ENCODE measurements at regions not wholly inside any gene's neighbourhood (a gene's known extent, or its start where the extent isn't known, plus 50 kb on each side); places are given as distances from the start of the nearest gene placed in this dataset.
"Not testable (repeated sequence)": the region's sequence is repeated elsewhere in the genome, so short reads cannot be mapped to it uniquely, and the experiment has no call there.

GRCh38 chr11:33977676-33978075, 73.9 kb upstream of the CAPRIN1 start:
- H3K27me3 ChIP-seq (ENCODE audit: insufficient read depth, low read length): peaks cover 8% of the 10 kb centered on the region
- no peak overlapping the region for H2AFZ ChIP-seq (ENCODE audit: low read depth, low read length)
- no peaks in the 10 kb centered on the region for H4K20me1 ChIP-seq (ENCODE audit: insufficient read depth, low read length)
- H3K4me2 ChIP-seq (ENCODE audit: low read length): no peak overlapping the region
- no peaks in the 10 kb centered on the region for H3K36me3 ChIP-seq (ENCODE audit: insufficient read depth, low read length)
- no peak for DNase-seq (ENCODE audit: low read depth)
- Mint-ChIP-seq H3K27me3 (ENCODE audit: low read depth, unreplicated experiment) (peaks cover 13% of the 10 kb centered on the region), H3K4me1 (ENCODE audit: low read depth, unreplicated experiment) (no peaks in the 10 kb centered on the region), H3K4me3 (ENCODE audit: unreplicated experiment) (no peak overlapping the region), H3K27ac (ENCODE audit: unreplicated experiment) (no peak overlapping the region), H3K9me3 (ENCODE audit: unreplicated experiment) (no peaks in the 10 kb centered on the region), H3K36me3 (ENCODE audit: low read depth, unreplicated experiment) (no peaks in the 10 kb centered on the region)
- H3K27ac ChIP-seq (ENCODE audit: low read depth, low read length): no peak overlapping the region
- H3K79me2 ChIP-seq (ENCODE audit: insufficient read depth, low read length): no peaks in the 10 kb centered on the region
- H3K9me3 ChIP-seq (ENCODE audit: insufficient read depth, low read depth, low read length): no peaks in the 10 kb centered on the region
- no peaks in the 10 kb centered on the region for H3K4me1 ChIP-seq (ENCODE audit: insufficient read depth, low read length)
- no peak overlapping the region for H3K9ac ChIP-seq (ENCODE audit: low read length)
- no peak for TF ChIP-seq CTCF (IDR thresholded peaks at IDR 0.05; ENCODE audit: insufficient read depth, low read depth, low read length)
- no peak for TF ChIP-seq EZH2 (IDR thresholded peaks at IDR 0.05; ENCODE audit: insufficient read depth, low read length)
- FAIRE-seq: no peak
- H3K4me3 ChIP-seq (ENCODE audit: insufficient read depth, low read depth, low read length): no peak overlapping the region

GRCh38 chr11:33976495-33977199, 74.9 kb upstream of the CAPRIN1 start:
- no peak for FAIRE-seq
- Histone ChIP-seq H3K27me3 (ENCODE audit: insufficient read depth, low read length) (peaks cover 8% of the 10 kb centered on the region), H3K9me3 (ENCODE audit: insufficient read depth, low read depth, low read length) (no peaks in the 10 kb centered on the region), H3K79me2 (ENCODE audit: insufficient read depth, low read length) (no peaks in the 10 kb centered on the region), H3K4me2 (ENCODE audit: low read length) (no peak overlapping the region), H3K9ac (ENCODE audit: low read length) (no peak overlapping the region), H3K36me3 (ENCODE audit: insufficient read depth, low read length) (no peaks in the 10 kb centered on the region), H3K27ac (ENCODE audit: low read depth, low read length) (no peak overlapping the region), H4K20me1 (ENCODE audit: insufficient read depth, low read length) (no peaks in the 10 kb centered on the region), H3K4me3 (ENCODE audit: insufficient read depth, low read depth, low read length) (no peak overlapping the region), H2AFZ (ENCODE audit: low read depth, low read length) (no peak overlapping the region), H3K4me1 (ENCODE audit: insufficient read depth, low read length) (no peaks in the 10 kb centered on the region)
- H3K36me3 Mint-ChIP-seq (ENCODE audit: low read depth, unreplicated experiment): no peaks in the 10 kb centered on the region
- no peak for TF ChIP-seq CTCF (IDR thresholded peaks at IDR 0.05; ENCODE audit: insufficient read depth, low read depth, low read length)
- no peak for TF ChIP-seq EZH2 (IDR thresholded peaks at IDR 0.05; ENCODE audit: insufficient read depth, low read length)
- H3K4me3 Mint-ChIP-seq (ENCODE audit: unreplicated experiment): no peak overlapping the region
- no peaks in the 10 kb centered on the region for H3K9me3 Mint-ChIP-seq (ENCODE audit: unreplicated experiment)
- no peak overlapping the region for H3K27ac Mint-ChIP-seq (ENCODE audit: unreplicated experiment)
- H3K4me1 Mint-ChIP-seq (ENCODE audit: low read depth, unreplicated experiment): no peaks in the 10 kb centered on the region
- DNase-seq (ENCODE audit: low read depth): peak; percentile 26
- H3K27me3 Mint-ChIP-seq (ENCODE audit: low read depth, unreplicated experiment): peaks cover 13% of the 10 kb centered on the region

DNA sequence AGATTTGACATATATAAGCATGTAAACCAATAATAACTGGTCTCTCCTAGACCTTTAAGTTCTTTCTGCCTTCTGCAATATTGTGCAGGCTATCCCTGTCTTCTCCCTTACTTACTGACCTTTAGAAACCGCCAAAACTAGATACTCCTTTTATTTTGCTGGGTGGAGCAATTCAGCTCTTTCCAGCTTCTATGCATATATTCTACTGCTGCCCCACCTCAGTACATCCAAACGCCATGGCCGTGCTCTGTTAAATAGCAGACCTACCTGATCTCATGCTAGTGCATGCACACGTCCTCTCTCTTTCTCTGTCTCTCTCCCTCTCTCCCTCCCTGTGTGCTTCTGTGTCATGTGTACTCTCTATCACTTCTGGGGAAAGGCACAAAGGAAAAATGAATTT, 76.7 kb upstream of the CAPRIN1 start:
- Mint-ChIP-seq H3K4me1 (ENCODE audit: low read depth, unreplicated experiment) (no peaks in the 10 kb centered on the region), H3K27me3 (ENCODE audit: low read depth, unreplicated experiment) (peaks cover 13% of the 10 kb centered on the region), H3K27ac (ENCODE audit: unreplicated experiment) (no peak overlapping the region), H3K4me3 (ENCODE audit: unreplicated experiment) (no peak overlapping the region), H3K36me3 (ENCODE audit: low read depth, unreplicated experiment) (no peaks in the 10 kb centered on the region), H3K9me3 (ENCODE audit: unreplicated experiment) (no peaks in the 10 kb centered on the region)
- no peak overlapping the region for H2AFZ ChIP-seq (ENCODE audit: low read depth, low read length)
- H3K36me3 ChIP-seq (ENCODE audit: insufficient read depth, low read length): no peaks in the 10 kb centered on the region
- H3K4me1 ChIP-seq (ENCODE audit: insufficient read depth, low read length): no peaks in the 10 kb centered on the region
- no peak overlapping the region for H3K27ac ChIP-seq (ENCODE audit: low read depth, low read length)
- FAIRE-seq (no peak), DNase-seq (ENCODE audit: low read depth) (no peak)
- H3K9me3 ChIP-seq (ENCODE audit: insufficient read depth, low read depth, low read length): no peaks in the 10 kb centered on the region
- no peaks in the 10 kb centered on the region for H3K27me3 ChIP-seq (ENCODE audit: insufficient read depth, low read length)
- no peak overlapping the region for H3K4me3 ChIP-seq (ENCODE audit: insufficient read depth, low read depth, low read length)
- H3K9ac ChIP-seq (ENCODE audit: low read length): no peak overlapping the region
- TF ChIP-seq EZH2 (IDR thresholded peaks at IDR 0.05; ENCODE audit: insufficient read depth, low read length) (no peak), CTCF (IDR thresholded peaks at IDR 0.05; ENCODE audit: insufficient read depth, low read depth, low read length) (no peak)
- H3K79me2 ChIP-seq (ENCODE audit: insufficient read depth, low read length): no peaks in the 10 kb centered on the region
- H3K4me2 ChIP-seq (ENCODE audit: low read length): no peak overlapping the region
- no peaks in the 10 kb centered on the region for H4K20me1 ChIP-seq (ENCODE audit: insufficient read depth, low read length)

GRCh38 chr11:33971530-33971929, 79.7 kb upstream of the LMO2 start:
- H3K36me3 Mint-ChIP-seq (ENCODE audit: low read depth, unreplicated experiment); H3K27me3 ChIP-seq (ENCODE audit: insufficient read depth, low read length); H3K27ac ChIP-seq (ENCODE audit: low read depth, low read length); FAIRE-seq; H3K4me1 ChIP-seq (ENCODE audit: insufficient read depth, low read length); H3K9me3 ChIP-seq (ENCODE audit: insufficient read depth, low read depth, low read length); H3K9me3 Mint-ChIP-seq (ENCODE audit: unreplicated experiment); H3K4me3 ChIP-seq (ENCODE audit: insufficient read depth, low read depth, low read length); H3K27ac Mint-ChIP-seq (ENCODE audit: unreplicated experiment); H3K36me3 ChIP-seq (ENCODE audit: insufficient read depth, low read length); H3K9ac ChIP-seq (ENCODE audit: low read length); H3K4me3 Mint-ChIP-seq (ENCODE audit: unreplicated experiment); H3K4me1 Mint-ChIP-seq (ENCODE audit: low read depth, unreplicated experiment); H4K20me1 ChIP-seq (ENCODE audit: insufficient read depth, low read length); H3K79me2 ChIP-seq (ENCODE audit: insufficient read depth, low read length); H3K4me2 ChIP-seq (ENCODE audit: low read length); DNase-seq (ENCODE audit: low read depth): not testable (repeated sequence)
- peak overlapping the region; percentile 38 for H2AFZ ChIP-seq (ENCODE audit: low read depth, low read length)
- peaks cover 23% of the 10 kb centered on the region for H3K27me3 Mint-ChIP-seq (ENCODE audit: low read depth, unreplicated experiment)

All from astrocyte (in vitro differentiated cells and primary cell).